ENCODE measurements at regions not wholly inside any gene's neighbourhood (a gene's known extent, or its start where the extent isn't known, plus 50 kb on each side); places are given as distances from the start of the nearest gene placed in this dataset.

DNA sequence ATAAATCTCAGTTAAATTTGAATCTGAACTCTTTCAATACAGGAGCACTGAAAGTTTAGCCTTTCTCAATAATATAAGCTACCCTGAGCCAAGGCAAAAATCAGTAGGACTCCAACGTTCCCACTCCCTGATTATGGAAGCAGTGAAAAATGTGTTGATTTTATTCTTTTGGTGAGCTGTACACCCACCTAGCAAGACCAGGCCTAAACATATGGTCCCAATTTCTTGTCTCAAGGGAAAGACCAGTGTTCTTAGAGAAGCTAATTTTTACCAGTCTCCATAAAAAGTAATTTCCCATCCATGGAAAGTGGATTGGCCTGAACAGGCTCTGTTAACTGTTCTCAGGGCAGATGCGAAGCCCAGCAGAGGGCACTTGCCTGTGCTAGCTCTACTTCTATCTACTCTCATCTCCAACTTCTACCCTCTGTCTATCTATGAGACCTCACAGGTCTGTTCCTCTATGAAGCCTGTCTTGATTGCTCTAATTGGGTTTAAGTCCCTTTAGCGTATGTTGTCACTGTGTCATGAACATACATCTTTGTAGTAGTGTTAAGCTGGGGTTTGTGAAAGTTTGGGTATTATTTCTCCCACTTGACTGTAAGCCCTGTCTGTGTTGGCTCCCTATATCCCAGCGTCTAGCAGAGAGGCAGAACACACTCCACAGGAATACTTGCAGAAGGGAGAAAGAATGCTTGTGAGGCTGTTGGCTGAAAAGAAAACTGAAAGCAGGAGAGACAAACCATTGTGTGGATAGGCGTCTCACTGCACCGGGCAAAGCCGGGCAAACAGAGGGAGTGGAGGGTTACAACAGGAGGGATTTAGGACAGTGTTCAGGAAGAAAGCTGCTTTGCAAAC lies 167.1 kb upstream of the MAF start:
- DNase-seq (ENCODE audit: low spot score in 2 of 2), result no peak
- TF ChIP-seq POLR2A (IDR thresholded peaks at IDR 0.05), result no peak
- TF ChIP-seq, protein P1, sequence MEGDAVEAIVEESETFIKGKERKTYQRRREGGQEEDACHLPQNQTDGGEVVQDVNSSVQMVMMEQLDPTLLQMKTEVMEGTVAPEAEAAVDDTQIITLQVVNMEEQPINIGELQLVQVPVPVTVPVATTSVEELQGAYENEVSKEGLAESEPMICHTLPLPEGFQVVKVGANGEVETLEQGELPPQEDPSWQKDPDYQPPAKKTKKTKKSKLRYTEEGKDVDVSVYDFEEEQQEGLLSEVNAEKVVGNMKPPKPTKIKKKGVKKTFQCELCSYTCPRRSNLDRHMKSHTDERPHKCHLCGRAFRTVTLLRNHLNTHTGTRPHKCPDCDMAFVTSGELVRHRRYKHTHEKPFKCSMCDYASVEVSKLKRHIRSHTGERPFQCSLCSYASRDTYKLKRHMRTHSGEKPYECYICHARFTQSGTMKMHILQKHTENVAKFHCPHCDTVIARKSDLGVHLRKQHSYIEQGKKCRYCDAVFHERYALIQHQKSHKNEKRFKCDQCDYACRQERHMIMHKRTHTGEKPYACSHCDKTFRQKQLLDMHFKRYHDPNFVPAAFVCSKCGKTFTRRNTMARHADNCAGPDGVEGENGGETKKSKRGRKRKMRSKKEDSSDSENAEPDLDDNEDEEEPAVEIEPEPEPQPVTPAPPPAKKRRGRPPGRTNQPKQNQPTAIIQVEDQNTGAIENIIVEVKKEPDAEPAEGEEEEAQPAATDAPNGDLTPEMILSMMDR (IDR thresholded peaks at IDR 0.05), result no peak
- H3K4me3 ChIP-seq (ENCODE audit: low read depth, poor library complexity, severe bottlenecking), result no peak overlapping the region
- intact Hi-C loops (cut with DNase I; ENCODE audit: low total_unique reads), result loop anchor here (10.0 kb wide), 1 partner anchor 153 kb away; no protein-coding TSS in a partner anchor
- 23% methylated on average over 7 of the region's 7 CpGs for WGBS, 2 donors

DNA sequence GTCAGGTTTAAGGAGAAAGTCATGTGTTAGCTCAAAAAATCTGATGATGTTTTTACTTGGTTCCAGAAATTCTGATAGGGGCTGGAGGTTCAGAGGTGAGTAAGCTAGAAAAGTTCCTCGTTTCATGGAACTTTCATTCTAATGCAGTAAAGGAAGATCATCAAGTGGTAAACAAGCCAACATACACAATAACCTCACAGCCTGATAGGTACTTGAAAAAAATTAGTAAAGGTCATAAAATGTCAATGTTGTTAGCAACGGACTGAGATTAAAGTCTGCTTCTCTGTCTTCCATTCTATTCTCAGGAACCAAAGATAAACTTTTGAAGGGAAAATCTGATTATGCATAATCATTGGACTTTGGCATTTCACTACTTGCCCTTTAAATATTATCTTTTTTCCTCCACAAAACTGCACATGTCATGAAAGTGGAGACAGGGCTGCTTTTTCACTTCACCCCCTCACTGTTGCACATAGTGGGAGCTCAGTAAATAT lies 165.4 kb upstream of the MAF start:
- no peak overlapping the region for H3K4me3 ChIP-seq (ENCODE audit: low read depth, poor library complexity, severe bottlenecking)
- WGBS, 2 donors, result 84 to 85% methylated on average over 2 of the region's 2 CpGs
- TF ChIP-seq, protein P1 (IDR thresholded peaks at IDR 0.05), result no peak
- TF ChIP-seq POLR2A (IDR thresholded peaks at IDR 0.05), result no peak
- DNase-seq (ENCODE audit: low spot score in 2 of 2), result no peak
- intact Hi-C loops (cut with DNase I; ENCODE audit: low total_unique reads), result loop anchor here (10.0 kb wide), 1 partner anchor 151 kb away; no protein-coding TSS in a partner anchor

DNA sequence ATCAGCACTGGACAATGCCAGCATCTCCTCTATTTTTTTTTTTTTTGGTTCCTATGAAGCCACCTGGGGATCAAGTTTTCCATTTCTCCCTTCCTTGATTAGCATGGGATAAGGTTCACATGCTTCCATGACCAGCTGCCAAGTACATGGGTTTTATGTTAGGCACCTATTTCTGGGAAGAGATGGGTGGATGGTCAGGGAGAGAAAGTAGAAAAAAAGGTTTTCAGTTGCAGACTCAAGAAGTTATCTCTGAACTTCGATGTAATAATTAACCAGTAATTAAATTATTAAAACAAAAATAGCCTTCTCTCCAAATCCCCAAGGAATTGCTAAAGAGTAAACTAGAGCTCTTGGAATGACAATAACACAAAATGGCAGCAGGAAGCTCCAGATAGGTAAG lies 164.9 kb upstream of the MAF start:
- DNase-seq (ENCODE audit: low spot score in 2 of 2), result no peak
- WGBS, 2 donors, result 81 to 89% methylated on average over 1 of the region's 1 CpG
- intact Hi-C loops (cut with DNase I; ENCODE audit: low total_unique reads), result loop anchor here (10.0 kb wide), 1 partner anchor 151 kb away; no protein-coding TSS in a partner anchor
- H3K4me3 ChIP-seq (ENCODE audit: low read depth, poor library complexity, severe bottlenecking), result no peak overlapping the region
- no peak for TF ChIP-seq POLR2A (IDR thresholded peaks at IDR 0.05)
- TF ChIP-seq, protein P1 (IDR thresholded peaks at IDR 0.05), result no peak

DNA sequence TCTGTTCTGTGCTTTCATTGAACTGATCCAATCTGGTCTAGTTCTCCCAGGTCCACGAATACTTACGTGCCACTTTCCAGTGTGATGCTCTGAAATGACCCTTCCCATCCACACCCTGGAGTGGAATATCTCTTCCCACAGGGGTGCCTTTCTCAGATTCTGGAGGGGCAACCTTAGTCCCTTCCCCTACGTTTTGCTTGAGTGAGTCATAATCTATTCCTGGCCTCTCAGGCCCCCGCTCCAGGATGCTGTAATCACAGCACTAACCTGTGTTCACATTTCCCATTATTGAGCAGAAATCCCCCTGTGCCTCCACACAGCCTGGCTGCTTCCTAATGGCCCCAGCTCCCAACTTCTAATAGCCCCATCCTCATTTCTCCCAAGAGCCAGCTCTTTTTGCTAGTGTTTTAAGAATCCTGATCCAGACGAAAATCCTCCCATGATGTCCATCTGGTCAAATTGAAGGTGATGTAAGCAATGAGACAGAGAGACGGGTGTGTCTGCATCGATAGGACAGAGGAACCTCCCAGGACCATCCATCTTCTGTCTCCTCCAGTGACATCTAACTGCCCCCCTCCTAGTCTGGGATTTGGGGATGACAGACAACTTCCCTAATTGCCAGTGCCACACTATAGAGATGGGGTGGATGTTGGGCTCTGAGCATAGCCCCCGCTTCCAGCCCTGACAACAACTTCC lies 164.0 kb upstream of the MAF start:
- no peak for DNase-seq (ENCODE audit: low spot score in 2 of 2)
- WGBS, 2 donors, result 64 to 82% methylated on average over 7 to 8 of the region's 8 CpGs
- intact Hi-C loops (cut with DNase I; ENCODE audit: low total_unique reads), result loop anchor here (10.0 kb wide), 1 partner anchor 150 kb away; no protein-coding TSS in a partner anchor
- H3K4me3 ChIP-seq (ENCODE audit: low read depth, poor library complexity, severe bottlenecking), result no peak overlapping the region
- TF ChIP-seq POLR2A (IDR thresholded peaks at IDR 0.05), result no peak
- TF ChIP-seq, protein P1 (IDR thresholded peaks at IDR 0.05), result no peak

DNA sequence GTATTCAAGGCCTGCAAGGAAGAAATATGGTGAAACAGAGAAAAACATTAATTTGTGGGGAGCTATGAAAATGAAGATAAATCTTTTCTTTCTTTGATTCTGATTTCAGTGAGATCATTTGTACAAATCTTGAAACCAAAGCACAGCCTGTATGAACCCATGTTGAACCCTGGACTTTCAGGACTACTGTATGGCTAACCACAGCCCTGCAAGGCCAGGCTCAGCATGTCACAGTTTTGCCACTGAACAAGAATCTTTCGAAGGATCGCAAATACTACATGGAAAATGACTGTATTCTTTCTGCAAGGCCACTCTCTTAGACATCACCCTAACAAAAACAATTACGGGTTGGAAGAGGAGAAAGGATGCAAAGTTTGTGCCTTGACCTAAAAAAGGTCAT lies 161.7 kb upstream of the MAF start:
- intact Hi-C loops (cut with DNase I; ENCODE audit: low total_unique reads), result loop anchor here (10.0 kb wide), 1 partner anchor 147 kb away; no protein-coding TSS in a partner anchor
- DNase-seq (ENCODE audit: low spot score in 2 of 2), result no peak
- H3K4me3 ChIP-seq (ENCODE audit: low read depth, poor library complexity, severe bottlenecking), result no peak overlapping the region
- TF ChIP-seq POLR2A (IDR thresholded peaks at IDR 0.05), result no peak
- TF ChIP-seq, protein P1 (IDR thresholded peaks at IDR 0.05), result no peak
- whole genome bisulfite sequencing, 2 donors, result 93 to 99% methylated on average over 3 of the region's 3 CpGs

Data from lower leg skin (tissue), 4 donors.